Mesothelial cell of epicardium (in vitro differentiated cells): ENCODE measurements at regions not wholly inside any gene's neighbourhood (a gene's known extent, or its start where the extent isn't known, plus 50 kb on each side); places are given as distances from the start of the nearest gene placed in this dataset.

ENCODE experiments used
- DNase-seq, 2 experiments: peaks; one replicate each; pipeline ENCODE4 v3.0.0; 2021; ENCODE audit warnings: low spot score in 2 of 2; ENCODE audit not compliant: unreplicated experiment in 2 of 2
- H3K27ac Mint-ChIP-seq: 2 replicates; pipeline ENCODE4 v1.8.0; 2021; ENCODE audit warnings: mixed read lengths
- H3K27me3 Mint-ChIP-seq: 2 replicates; pipeline ENCODE4 v1.8.0; 2021; ENCODE audit warnings: low read depth, mixed read lengths
- H3K36me3 Mint-ChIP-seq: 2 replicates; pipeline ENCODE4 v1.8.0; 2021; ENCODE audit warnings: mixed read lengths
- H3K4me1 Mint-ChIP-seq: 2 replicates; pipeline ENCODE4 v1.8.0; 2021; ENCODE audit warnings: mixed read lengths
- H3K4me3 Mint-ChIP-seq: 2 replicates; pipeline ENCODE4 v1.8.0; 2021; ENCODE audit warnings: mild to moderate bottlenecking, moderate library complexity, mixed read lengths
- H3K9me3 Mint-ChIP-seq: 2 replicates; pipeline ENCODE4 v1.8.0; 2021; ENCODE audit warnings: mixed read lengths
- TF ChIP-seq, protein P1 (sequence below): fragments of 200-600 bp; sonication (generic); IDR thresholded peaks from one replicate; pipeline ENCODE4 v1.5.0; 2021; ENCODE audit warnings: antibody characterized with exemption; ENCODE audit not compliant: unreplicated experiment

DNA sequence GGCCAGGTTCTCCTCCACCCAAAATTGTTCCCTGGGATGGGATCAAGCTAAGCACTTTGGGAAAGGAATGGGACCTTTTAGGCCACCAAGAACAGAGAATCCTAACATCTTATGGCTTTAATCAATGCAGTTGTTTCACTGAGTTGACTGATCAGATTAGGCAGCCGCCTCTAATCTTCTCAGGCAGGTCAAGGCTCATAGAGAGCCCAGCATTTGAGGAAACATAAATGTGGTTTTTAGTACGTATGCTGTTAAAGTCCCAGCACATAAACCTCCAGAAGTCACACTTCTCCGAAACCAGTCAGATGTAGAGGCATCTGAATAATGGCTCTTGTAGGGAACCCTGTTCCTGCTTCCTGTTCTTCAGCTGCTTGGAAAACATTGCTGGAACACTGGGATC is 99.5 kb upstream of the RMDN2 start:
- H3K9me3 Mint-ChIP-seq: peaks cover 6% of the 10 kb centered on the region
- H3K4me3 Mint-ChIP-seq: no peak overlapping the region
- DNase-seq: no peak
- peaks cover 3% of the 10 kb centered on the region for H3K36me3 Mint-ChIP-seq
- H3K27ac Mint-ChIP-seq: no peak overlapping the region
- TF ChIP-seq, protein P1, sequence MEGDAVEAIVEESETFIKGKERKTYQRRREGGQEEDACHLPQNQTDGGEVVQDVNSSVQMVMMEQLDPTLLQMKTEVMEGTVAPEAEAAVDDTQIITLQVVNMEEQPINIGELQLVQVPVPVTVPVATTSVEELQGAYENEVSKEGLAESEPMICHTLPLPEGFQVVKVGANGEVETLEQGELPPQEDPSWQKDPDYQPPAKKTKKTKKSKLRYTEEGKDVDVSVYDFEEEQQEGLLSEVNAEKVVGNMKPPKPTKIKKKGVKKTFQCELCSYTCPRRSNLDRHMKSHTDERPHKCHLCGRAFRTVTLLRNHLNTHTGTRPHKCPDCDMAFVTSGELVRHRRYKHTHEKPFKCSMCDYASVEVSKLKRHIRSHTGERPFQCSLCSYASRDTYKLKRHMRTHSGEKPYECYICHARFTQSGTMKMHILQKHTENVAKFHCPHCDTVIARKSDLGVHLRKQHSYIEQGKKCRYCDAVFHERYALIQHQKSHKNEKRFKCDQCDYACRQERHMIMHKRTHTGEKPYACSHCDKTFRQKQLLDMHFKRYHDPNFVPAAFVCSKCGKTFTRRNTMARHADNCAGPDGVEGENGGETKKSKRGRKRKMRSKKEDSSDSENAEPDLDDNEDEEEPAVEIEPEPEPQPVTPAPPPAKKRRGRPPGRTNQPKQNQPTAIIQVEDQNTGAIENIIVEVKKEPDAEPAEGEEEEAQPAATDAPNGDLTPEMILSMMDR: no peak
- H3K27me3 Mint-ChIP-seq: no peaks in the 10 kb centered on the region
- H3K4me1 Mint-ChIP-seq: peaks cover 40% of the 10 kb centered on the region

GRCh38 chr2:37826611-37827010 is 98.5 kb upstream of the RMDN2 start:
- H3K27ac Mint-ChIP-seq: no peak overlapping the region
- no peak for DNase-seq
- no peak overlapping the region for H3K4me3 Mint-ChIP-seq
- TF ChIP-seq, protein P1: no peak
- H3K9me3 Mint-ChIP-seq: no peaks in the 10 kb centered on the region
- H3K27me3 Mint-ChIP-seq: no peaks in the 10 kb centered on the region
- peaks cover 48% of the 10 kb centered on the region for H3K4me1 Mint-ChIP-seq
- H3K36me3 Mint-ChIP-seq: no peaks in the 10 kb centered on the region

- Mint-ChIP-seq H3K4me3 (no peak overlapping the region), H3K4me1 (peaks cover 53% of the 10 kb centered on the region), H3K27me3 (no peaks in the 10 kb centered on the region), H3K27ac (no peak overlapping the region), H3K9me3 (no peaks in the 10 kb centered on the region), H3K36me3 (no peaks in the 10 kb centered on the region)
- TF ChIP-seq, protein P1: no peak
- no peak for DNase-seq
These were observed 97.6 kb upstream of the RMDN2 start for GRCh38 chr2:37827455-37827854.

DNA sequence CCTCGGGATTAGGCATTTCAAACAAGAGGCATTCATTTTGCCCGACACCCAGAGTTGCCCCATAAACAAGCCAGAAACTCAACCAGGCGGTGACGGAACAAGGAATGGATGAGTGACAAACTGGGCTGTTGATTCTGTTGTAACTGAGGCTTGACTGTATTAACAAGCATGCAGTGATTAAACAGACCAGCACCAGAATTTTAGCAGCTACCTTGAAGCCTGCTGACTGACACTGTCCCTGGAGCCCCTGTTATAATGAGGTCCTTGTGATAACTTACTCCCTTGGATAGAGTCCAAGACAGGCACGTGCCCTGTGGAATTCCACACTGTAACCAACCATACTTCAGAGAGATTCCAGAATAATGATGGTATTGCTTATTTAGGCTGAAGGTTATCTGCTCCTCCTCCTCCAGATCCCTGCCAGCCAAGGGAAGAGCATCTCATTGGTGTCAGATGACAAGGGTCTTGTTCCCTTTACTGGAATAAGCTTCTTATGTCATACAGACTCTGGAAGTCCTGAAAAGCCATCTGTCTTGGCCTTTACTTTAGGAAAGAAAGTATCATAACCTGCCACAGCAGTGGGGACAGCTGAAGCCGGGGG is 97.1 kb upstream of the RMDN2 start:
- DNase-seq: peak in 1 of 2 experiments; percentile 46
- peak overlapping the region; percentile 56 for H3K27ac Mint-ChIP-seq
- H3K9me3 Mint-ChIP-seq: no peaks in the 10 kb centered on the region
- TF ChIP-seq, protein P1: no peak
- no peaks in the 10 kb centered on the region for H3K36me3 Mint-ChIP-seq
- H3K4me1 Mint-ChIP-seq: peaks cover 54% of the 10 kb centered on the region
- H3K4me3 Mint-ChIP-seq: no peak overlapping the region
- no peaks in the 10 kb centered on the region for H3K27me3 Mint-ChIP-seq

GRCh38 chr2:37829202-37829601 is 95.9 kb upstream of the RMDN2 start:
- Mint-ChIP-seq H3K4me3 (no peak overlapping the region), H3K27me3 (no peaks in the 10 kb centered on the region), H3K9me3 (no peaks in the 10 kb centered on the region), H3K4me1 (peaks cover 54% of the 10 kb centered on the region), H3K27ac (no peak overlapping the region), H3K36me3 (no peaks in the 10 kb centered on the region)
- no peak for DNase-seq
- TF ChIP-seq, protein P1: no peak
